ENCODE measurements at regions not wholly inside any gene's neighbourhood (a gene's known extent, or its start where the extent isn't known, plus 50 kb on each side); places are given as distances from the start of the nearest gene placed in this dataset.

GRCh38 chr6:37766717-37767116 is 52.8 kb upstream of the ZFAND3 start:
- H3K36me3 ChIP-seq (ENCODE audit: insufficient read depth, low read length), result no peaks in the 10 kb centered on the region
- Mint-ChIP-seq H3K4me3 (ENCODE audit: unreplicated experiment) (no peak overlapping the region), H3K9me3 (ENCODE audit: unreplicated experiment) (no peaks in the 10 kb centered on the region), H3K36me3 (ENCODE audit: low read depth, unreplicated experiment) (peaks cover 3% of the 10 kb centered on the region), H3K27ac (ENCODE audit: unreplicated experiment) (no peak overlapping the region), H3K27me3 (ENCODE audit: low read depth, unreplicated experiment) (peaks cover 58% of the 10 kb centered on the region), H3K4me1 (ENCODE audit: low read depth, unreplicated experiment) (no peaks in the 10 kb centered on the region)
- H3K79me2 ChIP-seq (ENCODE audit: insufficient read depth, low read length), result no peaks in the 10 kb centered on the region
- no peak for TF ChIP-seq EZH2 (IDR thresholded peaks at IDR 0.05; ENCODE audit: insufficient read depth, low read length)
- TF ChIP-seq, protein P1, sequence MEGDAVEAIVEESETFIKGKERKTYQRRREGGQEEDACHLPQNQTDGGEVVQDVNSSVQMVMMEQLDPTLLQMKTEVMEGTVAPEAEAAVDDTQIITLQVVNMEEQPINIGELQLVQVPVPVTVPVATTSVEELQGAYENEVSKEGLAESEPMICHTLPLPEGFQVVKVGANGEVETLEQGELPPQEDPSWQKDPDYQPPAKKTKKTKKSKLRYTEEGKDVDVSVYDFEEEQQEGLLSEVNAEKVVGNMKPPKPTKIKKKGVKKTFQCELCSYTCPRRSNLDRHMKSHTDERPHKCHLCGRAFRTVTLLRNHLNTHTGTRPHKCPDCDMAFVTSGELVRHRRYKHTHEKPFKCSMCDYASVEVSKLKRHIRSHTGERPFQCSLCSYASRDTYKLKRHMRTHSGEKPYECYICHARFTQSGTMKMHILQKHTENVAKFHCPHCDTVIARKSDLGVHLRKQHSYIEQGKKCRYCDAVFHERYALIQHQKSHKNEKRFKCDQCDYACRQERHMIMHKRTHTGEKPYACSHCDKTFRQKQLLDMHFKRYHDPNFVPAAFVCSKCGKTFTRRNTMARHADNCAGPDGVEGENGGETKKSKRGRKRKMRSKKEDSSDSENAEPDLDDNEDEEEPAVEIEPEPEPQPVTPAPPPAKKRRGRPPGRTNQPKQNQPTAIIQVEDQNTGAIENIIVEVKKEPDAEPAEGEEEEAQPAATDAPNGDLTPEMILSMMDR (IDR thresholded peaks at IDR 0.05; ENCODE audit: insufficient read depth, low read depth, low read length), result no peak
- H3K4me1 ChIP-seq (ENCODE audit: insufficient read depth, low read length), result no peaks in the 10 kb centered on the region
- no peak overlapping the region for H3K4me3 ChIP-seq (ENCODE audit: insufficient read depth, low read depth, low read length)
- no peak overlapping the region for H3K9ac ChIP-seq (ENCODE audit: low read length)
- no peaks in the 10 kb centered on the region for H4K20me1 ChIP-seq (ENCODE audit: insufficient read depth, low read length)
- H3K27me3 ChIP-seq (ENCODE audit: insufficient read depth, low read length), result peaks cover 8% of the 10 kb centered on the region
- no peak overlapping the region for H3K4me2 ChIP-seq (ENCODE audit: low read length)
- FAIRE-seq (no peak), DNase-seq (ENCODE audit: low read depth) (no peak)
- H3K9me3 ChIP-seq (ENCODE audit: insufficient read depth, low read depth, low read length), result no peaks in the 10 kb centered on the region
- H3K27ac ChIP-seq (ENCODE audit: low read depth, low read length), result no peak overlapping the region
- no peak overlapping the region for H2AFZ ChIP-seq (ENCODE audit: low read depth, low read length)

DNA sequence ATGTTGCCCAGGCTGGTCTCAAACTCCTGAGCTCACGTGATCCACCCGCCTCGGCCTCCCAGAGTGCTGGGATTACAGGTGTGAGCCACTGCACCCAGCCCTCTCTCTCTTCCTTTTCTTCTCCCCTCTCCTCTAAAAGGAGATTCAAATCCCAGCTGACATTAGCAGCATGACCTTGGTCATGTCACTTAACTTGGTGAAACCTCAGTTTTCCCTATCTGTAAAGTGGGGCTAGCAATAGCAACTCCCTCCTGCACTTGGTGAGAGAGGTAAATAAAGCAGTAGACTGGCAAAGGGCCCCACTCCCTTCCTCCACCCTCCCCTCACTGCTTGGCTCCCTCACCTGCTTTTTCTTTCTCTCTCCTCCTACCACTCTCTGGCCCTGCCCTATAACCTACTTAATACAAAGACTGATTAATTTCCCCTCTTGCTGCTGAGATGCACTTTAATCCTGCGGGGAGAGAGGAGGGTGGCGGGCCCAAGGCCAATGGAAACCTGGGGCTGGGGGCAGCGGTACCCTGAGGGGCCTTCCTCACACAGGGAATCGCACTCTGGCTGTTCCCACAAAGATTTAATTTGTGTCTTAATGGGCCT is 54.2 kb upstream of the ZFAND3 start:
- TF ChIP-seq, protein P1 (IDR thresholded peaks at IDR 0.05; ENCODE audit: insufficient read depth, low read depth, low read length), result no peak
- TF ChIP-seq EZH2 (IDR thresholded peaks at IDR 0.05; ENCODE audit: insufficient read depth, low read length), result no peak
- H3K27me3 Mint-ChIP-seq (ENCODE audit: low read depth, unreplicated experiment), result peaks cover 70% of the 10 kb centered on the region
- Histone ChIP-seq H3K27me3 (ENCODE audit: insufficient read depth, low read length) (peaks cover 10% of the 10 kb centered on the region), H3K36me3 (ENCODE audit: insufficient read depth, low read length) (no peaks in the 10 kb centered on the region), H3K4me1 (ENCODE audit: insufficient read depth, low read length) (no peaks in the 10 kb centered on the region), H3K9ac (ENCODE audit: low read length) (no peak overlapping the region), H4K20me1 (ENCODE audit: insufficient read depth, low read length) (no peaks in the 10 kb centered on the region), H3K4me3 (ENCODE audit: insufficient read depth, low read depth, low read length) (no peak overlapping the region), H3K27ac (ENCODE audit: low read depth, low read length) (no peak overlapping the region), H3K79me2 (ENCODE audit: insufficient read depth, low read length) (no peaks in the 10 kb centered on the region), H2AFZ (ENCODE audit: low read depth, low read length) (no peak overlapping the region), H3K9me3 (ENCODE audit: insufficient read depth, low read depth, low read length) (no peaks in the 10 kb centered on the region), H3K4me2 (ENCODE audit: low read length) (no peak overlapping the region)
- H3K9me3 Mint-ChIP-seq (ENCODE audit: unreplicated experiment), result no peaks in the 10 kb centered on the region
- no peaks in the 10 kb centered on the region for H3K36me3 Mint-ChIP-seq (ENCODE audit: low read depth, unreplicated experiment)
- no peak overlapping the region for H3K4me3 Mint-ChIP-seq (ENCODE audit: unreplicated experiment)
- FAIRE-seq (no peak), DNase-seq (ENCODE audit: low read depth) (no peak)
- H3K27ac Mint-ChIP-seq (ENCODE audit: unreplicated experiment), result no peak overlapping the region
- no peaks in the 10 kb centered on the region for H3K4me1 Mint-ChIP-seq (ENCODE audit: low read depth, unreplicated experiment)

- Mint-ChIP-seq H3K27me3 (ENCODE audit: low read depth, unreplicated experiment) (peaks cover 79% of the 10 kb centered on the region), H3K27ac (ENCODE audit: unreplicated experiment) (no peak overlapping the region), H3K4me3 (ENCODE audit: unreplicated experiment) (no peak overlapping the region), H3K9me3 (ENCODE audit: unreplicated experiment) (no peaks in the 10 kb centered on the region), H3K36me3 (ENCODE audit: low read depth, unreplicated experiment) (no peaks in the 10 kb centered on the region), H3K4me1 (ENCODE audit: low read depth, unreplicated experiment) (no peaks in the 10 kb centered on the region)
- Histone ChIP-seq H3K36me3 (ENCODE audit: insufficient read depth, low read length) (no peaks in the 10 kb centered on the region), H4K20me1 (ENCODE audit: insufficient read depth, low read length) (no peaks in the 10 kb centered on the region), H3K4me1 (ENCODE audit: insufficient read depth, low read length) (no peaks in the 10 kb centered on the region), H3K27me3 (ENCODE audit: insufficient read depth, low read length) (peaks cover 10% of the 10 kb centered on the region), H3K27ac (ENCODE audit: low read depth, low read length) (no peak overlapping the region), H3K4me3 (ENCODE audit: insufficient read depth, low read depth, low read length) (no peak overlapping the region), H3K9me3 (ENCODE audit: insufficient read depth, low read depth, low read length) (no peaks in the 10 kb centered on the region), H3K9ac (ENCODE audit: low read length) (no peak overlapping the region), H3K4me2 (ENCODE audit: low read length) (no peak overlapping the region), H2AFZ (ENCODE audit: low read depth, low read length) (no peak overlapping the region), H3K79me2 (ENCODE audit: insufficient read depth, low read length) (no peaks in the 10 kb centered on the region)
- DNase-seq (ENCODE audit: low read depth) (no peak), FAIRE-seq (no peak)
- no peak for TF ChIP-seq EZH2 (IDR thresholded peaks at IDR 0.05; ENCODE audit: insufficient read depth, low read length)
- TF ChIP-seq, protein P1 (IDR thresholded peaks at IDR 0.05; ENCODE audit: insufficient read depth, low read depth, low read length), result no peak
Measured at GRCh38 chr6:37763413-37763812, 56.1 kb upstream of the ZFAND3 start.
